GM10248 (cell line): ENCODE measurements at regions not wholly inside any gene's neighbourhood (a gene's known extent, or its start where the extent isn't known, plus 50 kb on each side); places are given as distances from the start of the nearest gene placed in this dataset.

Source experiments
- CTCF ChIA-PET: fragments of 300-600 bp; sonication (Branson Sonifier 250); formaldehyde crosslinking; extraction: SDS; loops from one replicate; lab custom pipeline; 2021; ENCODE audit warnings: antibody characterized with exemption; lab: Yijun Ruan, JAX
- POLR2A ChIA-PET: fragments of 350-650 bp; sonication (Branson Sonifier 250); formaldehyde crosslinking; extraction: SDS; loops from one replicate; lab custom pipeline; 2020; ENCODE audit warnings: antibody characterized with exemption; lab: Yijun Ruan, JAX
- DNase-seq: peaks from one replicate; pipeline ENCODE4 v3.0.0; 2012; ENCODE audit errors: extremely low spot score
- TF ChIP-seq, protein P1 (sequence below): IDR thresholded peaks from 2 replicates; pipeline ENCODE4 v1.5.1; 2012; ENCODE audit warnings: mild to moderate bottlenecking, low read depth; ENCODE audit errors: extremely low read depth, missing control alignments, control extremely low read depth

GRCh38 chr7:94289071-94289470 is 105.6 kb upstream of the COL1A2 start:
- POLR2A ChIA-PET, result no interaction called here
- no peak for DNase-seq
- TF ChIP-seq, protein P1, sequence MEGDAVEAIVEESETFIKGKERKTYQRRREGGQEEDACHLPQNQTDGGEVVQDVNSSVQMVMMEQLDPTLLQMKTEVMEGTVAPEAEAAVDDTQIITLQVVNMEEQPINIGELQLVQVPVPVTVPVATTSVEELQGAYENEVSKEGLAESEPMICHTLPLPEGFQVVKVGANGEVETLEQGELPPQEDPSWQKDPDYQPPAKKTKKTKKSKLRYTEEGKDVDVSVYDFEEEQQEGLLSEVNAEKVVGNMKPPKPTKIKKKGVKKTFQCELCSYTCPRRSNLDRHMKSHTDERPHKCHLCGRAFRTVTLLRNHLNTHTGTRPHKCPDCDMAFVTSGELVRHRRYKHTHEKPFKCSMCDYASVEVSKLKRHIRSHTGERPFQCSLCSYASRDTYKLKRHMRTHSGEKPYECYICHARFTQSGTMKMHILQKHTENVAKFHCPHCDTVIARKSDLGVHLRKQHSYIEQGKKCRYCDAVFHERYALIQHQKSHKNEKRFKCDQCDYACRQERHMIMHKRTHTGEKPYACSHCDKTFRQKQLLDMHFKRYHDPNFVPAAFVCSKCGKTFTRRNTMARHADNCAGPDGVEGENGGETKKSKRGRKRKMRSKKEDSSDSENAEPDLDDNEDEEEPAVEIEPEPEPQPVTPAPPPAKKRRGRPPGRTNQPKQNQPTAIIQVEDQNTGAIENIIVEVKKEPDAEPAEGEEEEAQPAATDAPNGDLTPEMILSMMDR, result no peak

DNA sequence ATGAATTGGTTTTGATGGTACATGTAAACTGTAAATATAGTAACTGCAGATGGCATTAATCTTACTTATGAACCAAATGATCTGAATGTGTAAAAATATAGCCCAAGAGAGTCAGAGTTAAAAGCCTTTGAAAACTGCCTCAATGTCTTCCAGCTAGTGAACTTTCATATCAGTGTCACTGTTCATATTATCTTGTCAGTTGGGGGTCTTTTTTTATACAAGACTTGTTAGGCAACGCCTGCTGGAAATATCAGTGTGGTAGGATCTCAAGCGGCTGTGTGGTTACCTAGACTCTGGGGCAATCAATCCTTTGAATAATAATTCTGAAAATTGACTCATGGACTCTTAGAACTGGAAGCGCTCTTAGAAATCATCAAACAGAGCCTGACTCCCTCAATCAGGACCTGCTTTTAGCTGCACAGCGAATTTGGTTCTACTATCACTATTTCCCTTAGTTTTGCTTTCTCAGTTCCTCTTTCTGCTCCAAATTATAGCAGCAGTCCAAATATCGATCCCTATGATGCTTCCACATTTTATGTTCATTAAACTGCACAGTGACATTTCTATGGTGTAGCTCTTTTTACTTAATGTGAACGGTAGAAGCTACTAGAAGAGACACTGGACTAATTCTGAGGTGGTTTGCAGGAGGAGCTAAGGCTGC is 100.1 kb upstream of the COL1A2 start:
- TF ChIP-seq, protein P1, result no peak
- POLR2A ChIA-PET, result no interaction called here
- no peak for DNase-seq
- CTCF ChIA-PET, result interaction anchor here (1.0 kb wide), 1 partner anchor 56 kb away, joined by 3 read pairs; no protein-coding TSS in a partner anchor

More at GRCh38 chr7:94289071-94289470, 105.6 kb upstream of the COL1A2 start:
- CTCF ChIA-PET, result interaction anchor here (1.3 to 2.0 kb wide), 2 partner anchors 9 to 147 kb away, joined by 3 to 7 read pairs; no protein-coding TSS in a partner anchor

DNA sequence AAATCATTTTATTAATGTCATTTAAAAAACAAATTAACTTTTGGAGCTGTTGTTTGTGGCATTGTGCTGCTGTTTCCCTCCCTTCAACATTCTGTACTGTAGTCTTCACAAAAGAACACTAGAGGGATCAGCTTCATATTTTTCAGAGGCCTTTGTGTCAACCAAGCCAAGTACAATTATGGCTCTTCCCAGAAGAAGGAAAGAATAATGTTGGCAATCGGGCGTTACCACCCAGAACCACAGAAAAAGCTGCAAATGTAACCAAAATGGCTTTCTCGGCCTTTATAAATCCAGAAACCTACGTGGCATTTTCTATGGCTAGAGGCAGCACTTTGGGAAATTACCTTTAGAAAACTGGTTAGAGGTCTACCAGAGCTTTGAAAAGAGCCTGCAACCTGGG is 98.8 kb upstream of the COL1A2 start:
- ChIA-PET CTCF (interaction anchor here (0.6 to 1.0 kb wide), 3 partner anchors 58 to 931 kb away, joined by 3 read pairs; no protein-coding TSS in a partner anchor), POLR2A (no interaction called here)
- DNase-seq, result no peak
- TF ChIP-seq, protein P1, result no peak

- POLR2A ChIA-PET, result no interaction called here
- TF ChIP-seq, protein P1, result no peak
- CTCF ChIA-PET, result no interaction called here
Measured at GRCh38 chr7:94296881-94297280, 97.8 kb upstream of the COL1A2 start.

GRCh38 chr7:94297397-94297838 is 97.3 kb upstream of the COL1A2 start:
- ChIA-PET CTCF (interaction anchor here (1.7 kb wide), 1 partner anchor 8 kb away, joined by 7 read pairs; no protein-coding TSS in a partner anchor), POLR2A (no interaction called here)
- TF ChIP-seq, protein P1, result no peak
- no peak for DNase-seq

More at GRCh38 chr7:94296881-94297280, 97.8 kb upstream of the COL1A2 start:
- DNase-seq, result no peak

DNA sequence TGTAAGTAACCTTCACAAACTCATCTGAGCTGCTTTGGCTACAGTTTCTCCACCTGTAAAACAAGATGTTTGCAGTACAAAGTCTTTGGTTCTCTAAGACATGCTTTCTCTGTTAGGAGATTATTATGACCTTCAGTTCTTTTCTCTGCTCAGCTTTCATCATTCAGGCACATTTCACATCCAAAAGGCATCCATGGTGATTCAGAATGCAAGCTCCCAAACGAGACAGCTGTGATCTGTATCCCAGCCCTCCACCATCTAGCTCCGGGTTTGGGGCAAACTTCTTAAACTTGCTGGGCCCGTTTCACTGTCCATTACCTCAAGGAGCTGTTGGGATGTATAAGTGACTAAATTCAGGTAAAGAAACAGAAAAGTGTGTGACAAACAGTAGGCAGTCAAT is 95.8 kb upstream of the COL1A2 start:
- CTCF ChIA-PET, result interaction anchor here (1.7 kb wide), 1 partner anchor 10 kb away, joined by 7 read pairs; no protein-coding TSS in a partner anchor
- POLR2A ChIA-PET, result no interaction called here
- DNase-seq, result no peak
- TF ChIP-seq, protein P1, result no peak
